ENCODE measurements at regions not wholly inside any gene's neighbourhood (a gene's known extent, or its start where the extent isn't known, plus 50 kb on each side); places are given as distances from the start of the nearest gene placed in this dataset.

- TF ChIP-seq POLR2A (IDR thresholded peaks at IDR 0.05) (no peak), CTCF (IDR thresholded peaks at IDR 0.05) (no peak), EP300 (IDR thresholded peaks at IDR 0.05) (no peak), POLR2AphosphoS5 (IDR thresholded peaks at IDR 0.05) (no peak)
Measured at GRCh38 chr14:71430321-71430677, 501.9 kb upstream of the RGS6 start.
